ENCODE measurements at regions not wholly inside any gene's neighbourhood (a gene's known extent, or its start where the extent isn't known, plus 50 kb on each side); places are given as distances from the start of the nearest gene placed in this dataset.

- DNase-seq (ENCODE audit: low read depth in 1 of 2, low spot score in 1 of 2) = no peak
- TF ChIP-seq JUND (IDR thresholded peaks at IDR 0.05; ENCODE audit: low read depth) = no peak
- in situ Hi-C loops (cut with HindIII; ENCODE audit: low pct_unique_long_range_greater_than_20kb, low sequenced_read_pairs) = no loop called here
Measured at GRCh38 chr10:63723320-63723719, 202.1 kb downstream of the REEP3 start.

- TF ChIP-seq JUND (IDR thresholded peaks at IDR 0.05; ENCODE audit: low read depth) = no peak
- DNase-seq (ENCODE audit: low read depth in 1 of 2, low spot score in 1 of 2) = no peak
- in situ Hi-C loops (cut with HindIII; ENCODE audit: low pct_unique_long_range_greater_than_20kb, low sequenced_read_pairs) = no loop called here
Measured at GRCh38 chr10:63723741-63724140, 202.5 kb downstream of the REEP3 start.

GRCh38 chr10:63724922-63725321 lies 203.7 kb downstream of the REEP3 start:
- in situ Hi-C loops (cut with HindIII; ENCODE audit: low pct_unique_long_range_greater_than_20kb, low sequenced_read_pairs) = no loop called here

GRCh38 chr10:63726867-63727266 lies 205.7 kb downstream of the REEP3 start:
- TF ChIP-seq JUND (IDR thresholded peaks at IDR 0.05; ENCODE audit: low read depth) = no peak
- DNase-seq (ENCODE audit: low read depth in 1 of 2, low spot score in 1 of 2) = no peak
- in situ Hi-C loops (cut with HindIII; ENCODE audit: low pct_unique_long_range_greater_than_20kb, low sequenced_read_pairs) = no loop called here

More at GRCh38 chr10:63724922-63725321, 203.7 kb downstream of the REEP3 start:
- DNase-seq (ENCODE audit: low read depth in 1 of 2, low spot score in 1 of 2) = no peak
- no peak for TF ChIP-seq JUND (IDR thresholded peaks at IDR 0.05; ENCODE audit: low read depth)

GRCh38 chr10:63727636-63728035 lies 206.4 kb downstream of the REEP3 start:
- in situ Hi-C loops (cut with HindIII; ENCODE audit: low pct_unique_long_range_greater_than_20kb, low sequenced_read_pairs) = no loop called here
- no peak for DNase-seq (ENCODE audit: low read depth in 1 of 2, low spot score in 1 of 2)
- no peak for TF ChIP-seq JUND (IDR thresholded peaks at IDR 0.05; ENCODE audit: low read depth)

- in situ Hi-C loops (cut with HindIII; ENCODE audit: low pct_unique_long_range_greater_than_20kb, low sequenced_read_pairs) = no loop called here
- TF ChIP-seq JUND (IDR thresholded peaks at IDR 0.05; ENCODE audit: low read depth) = no peak
- no peak for DNase-seq (ENCODE audit: low read depth in 1 of 2, low spot score in 1 of 2)
Measured at GRCh38 chr10:63735305-63735704, 214.1 kb downstream of the REEP3 start.

GRCh38 chr10:63738410-63738809 lies 217.2 kb downstream of the REEP3 start:
- no peak for TF ChIP-seq JUND (IDR thresholded peaks at IDR 0.05; ENCODE audit: low read depth)
- no peak for DNase-seq (ENCODE audit: low read depth in 1 of 2, low spot score in 1 of 2)
- in situ Hi-C loops (cut with HindIII; ENCODE audit: low pct_unique_long_range_greater_than_20kb, low sequenced_read_pairs) = no loop called here

GRCh38 chr10:63744060-63744941 lies 223.1 kb downstream of the REEP3 start:
- DNase-seq (ENCODE audit: low read depth in 1 of 2, low spot score in 1 of 2) = no peak

GRCh38 chr10:63749915-63750314 lies 228.7 kb downstream of the REEP3 start:
- in situ Hi-C loops (cut with HindIII; ENCODE audit: low pct_unique_long_range_greater_than_20kb, low sequenced_read_pairs) = no loop called here
- no peak for DNase-seq (ENCODE audit: low read depth in 1 of 2, low spot score in 1 of 2)
- TF ChIP-seq JUND (IDR thresholded peaks at IDR 0.05; ENCODE audit: low read depth) = no peak

More at GRCh38 chr10:63744060-63744941, 223.1 kb downstream of the REEP3 start:
- in situ Hi-C loops (cut with HindIII; ENCODE audit: low pct_unique_long_range_greater_than_20kb, low sequenced_read_pairs) = no loop called here
- no peak for TF ChIP-seq JUND (IDR thresholded peaks at IDR 0.05; ENCODE audit: low read depth)

- no peak for TF ChIP-seq JUND (IDR thresholded peaks at IDR 0.05; ENCODE audit: low read depth)
- in situ Hi-C loops (cut with HindIII; ENCODE audit: low pct_unique_long_range_greater_than_20kb, low sequenced_read_pairs) = no loop called here
- DNase-seq (ENCODE audit: low read depth in 1 of 2, low spot score in 1 of 2) = no peak
Measured at GRCh38 chr10:63751836-63752235, 230.6 kb downstream of the REEP3 start.

GRCh38 chr10:63752318-63752717 lies 231.1 kb downstream of the REEP3 start:
- DNase-seq (ENCODE audit: low read depth in 1 of 2, low spot score in 1 of 2) = no peak
- TF ChIP-seq JUND (IDR thresholded peaks at IDR 0.05; ENCODE audit: low read depth) = no peak
- in situ Hi-C loops (cut with HindIII; ENCODE audit: low pct_unique_long_range_greater_than_20kb, low sequenced_read_pairs) = no loop called here

GRCh38 chr10:63753808-63754207 lies 232.6 kb downstream of the REEP3 start:
- DNase-seq (ENCODE audit: low read depth in 1 of 2, low spot score in 1 of 2) = no peak
- in situ Hi-C loops (cut with HindIII; ENCODE audit: low pct_unique_long_range_greater_than_20kb, low sequenced_read_pairs) = no loop called here

GRCh38 chr10:63755441-63755840 lies 234.2 kb downstream of the REEP3 start:
- TF ChIP-seq JUND (IDR thresholded peaks at IDR 0.05; ENCODE audit: low read depth) = no peak
- in situ Hi-C loops (cut with HindIII; ENCODE audit: low pct_unique_long_range_greater_than_20kb, low sequenced_read_pairs) = no loop called here
- DNase-seq (ENCODE audit: low read depth in 1 of 2, low spot score in 1 of 2) = no peak

More at GRCh38 chr10:63753808-63754207, 232.6 kb downstream of the REEP3 start:
- TF ChIP-seq JUND (IDR thresholded peaks at IDR 0.05; ENCODE audit: low read depth) = no peak
